HG03175 (cell line): ENCODE measurements at regions not wholly inside any gene's neighbourhood (a gene's known extent, or its start where the extent isn't known, plus 50 kb on each side); places are given as distances from the start of the nearest gene placed in this dataset.

ENCODE experiments used
- ATAC-seq: cut with Tn5 transposase; IDR thresholded peaks from one replicate; pipeline ENCODE4 v1.9.1; 2021; ENCODE audit warnings: mild to moderate bottlenecking, moderate library complexity; ENCODE audit not compliant: unreplicated experiment

GRCh38 chr9:2991292-2991691 is 147.4 kb upstream of the PUM3 start:
- no peak for ATAC-seq

- no peak for ATAC-seq
Measured at GRCh38 chr9:2987679-2988078, 143.8 kb upstream of the PUM3 start.

GRCh38 chr9:2985343-2985742 is 141.4 kb upstream of the PUM3 start:
- no peak for ATAC-seq

GRCh38 chr9:2984491-2984890 is 140.6 kb upstream of the PUM3 start:
- no peak for ATAC-seq

DNA sequence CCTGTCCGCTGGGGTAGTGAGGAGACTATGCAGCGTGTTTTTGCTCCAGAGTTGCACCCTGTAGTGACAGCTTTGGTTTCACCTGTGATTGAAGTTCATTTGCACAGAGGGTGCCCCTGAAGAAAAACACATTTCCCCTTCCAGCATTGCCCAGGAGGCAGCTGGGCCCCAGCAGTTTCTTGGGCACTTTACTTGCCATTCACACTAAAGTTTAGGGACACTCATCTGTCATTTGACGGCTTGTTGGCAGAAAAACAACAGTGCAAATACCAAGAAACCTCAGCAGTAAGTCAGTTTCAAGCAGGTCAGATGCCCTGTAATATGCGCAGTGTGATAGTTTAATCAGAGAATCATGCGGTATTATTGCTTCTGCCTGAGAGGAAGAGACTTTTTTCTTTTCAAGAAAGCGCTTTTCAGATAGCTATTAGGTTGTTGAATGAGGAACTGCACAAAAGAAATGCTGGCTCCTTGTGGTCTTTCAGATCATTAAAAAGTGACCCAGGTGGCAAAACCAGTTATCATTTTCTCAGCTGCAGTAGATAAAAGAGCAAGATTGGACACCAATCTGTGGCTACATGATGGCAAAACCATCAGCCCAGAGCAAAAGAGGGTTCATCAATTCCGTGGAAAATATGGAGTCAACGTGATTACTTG is 136.2 kb upstream of the PUM3 start:
- no peak for ATAC-seq

DNA sequence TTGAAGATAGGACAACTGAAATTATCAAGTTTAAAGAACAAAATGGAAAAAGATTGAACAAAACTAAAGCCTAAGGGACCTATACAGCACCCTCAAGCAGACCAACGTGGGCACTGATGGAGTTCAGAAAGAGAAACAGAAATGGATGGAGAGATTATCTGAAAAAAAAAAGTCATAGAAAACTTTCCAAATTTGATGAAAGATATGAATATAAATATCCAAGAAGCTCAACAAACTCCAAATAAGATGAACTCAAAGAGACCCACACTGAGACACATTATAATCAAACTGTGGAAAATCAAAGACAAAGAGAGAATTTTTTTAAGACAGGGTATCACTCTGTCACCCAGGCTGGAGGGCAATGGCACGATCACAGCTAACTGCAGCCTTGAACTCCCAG is 128.6 kb upstream of the PUM3 start:
- no peak for ATAC-seq

DNA sequence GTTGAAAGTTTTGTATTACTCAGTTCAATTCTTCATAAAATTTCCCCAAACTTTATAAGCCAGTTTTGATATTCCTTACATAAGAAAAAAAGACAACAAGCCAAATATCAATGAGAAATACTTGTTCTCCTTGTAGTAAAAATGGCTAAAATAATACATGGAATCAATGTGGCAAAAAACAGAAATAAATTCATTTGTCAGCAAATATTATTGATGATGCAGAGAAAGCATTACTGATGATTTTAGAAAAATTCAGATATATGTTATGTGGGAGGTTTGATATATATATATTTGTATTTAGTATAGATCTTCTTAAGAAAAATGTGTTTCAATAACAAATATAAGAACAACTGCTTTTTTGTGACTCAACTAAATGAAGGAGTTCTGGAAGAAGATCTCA is 127.0 kb upstream of the PUM3 start:
- ATAC-seq: no peak

DNA sequence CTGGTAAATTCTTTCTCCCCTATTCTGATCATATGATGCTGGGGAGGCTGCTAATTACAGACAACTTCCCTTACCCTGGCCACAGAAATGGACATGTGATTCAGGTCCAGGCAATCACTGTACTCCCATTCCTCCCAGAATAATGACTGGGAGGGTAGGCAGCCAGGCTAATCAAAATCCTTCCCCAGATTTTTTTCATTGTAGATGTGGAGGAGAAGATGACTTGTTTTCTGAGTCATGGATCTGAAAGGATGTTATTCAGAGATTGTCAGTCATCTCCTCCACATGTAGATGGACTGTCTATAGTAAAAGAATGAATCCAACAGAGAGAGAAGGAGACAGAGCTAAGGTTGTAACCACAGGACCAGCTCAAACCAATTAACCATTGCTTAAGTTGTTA is 123.9 kb upstream of the PUM3 start:
- ATAC-seq: no peak

- ATAC-seq: no peak
Measured at GRCh38 chr9:2966565-2967300, 122.8 kb upstream of the PUM3 start.

GRCh38 chr9:2964470-2964869 is 120.6 kb upstream of the PUM3 start:
- ATAC-seq: no peak

- no peak for ATAC-seq
Measured at GRCh38 chr9:2963307-2963706, 119.4 kb upstream of the PUM3 start.

DNA sequence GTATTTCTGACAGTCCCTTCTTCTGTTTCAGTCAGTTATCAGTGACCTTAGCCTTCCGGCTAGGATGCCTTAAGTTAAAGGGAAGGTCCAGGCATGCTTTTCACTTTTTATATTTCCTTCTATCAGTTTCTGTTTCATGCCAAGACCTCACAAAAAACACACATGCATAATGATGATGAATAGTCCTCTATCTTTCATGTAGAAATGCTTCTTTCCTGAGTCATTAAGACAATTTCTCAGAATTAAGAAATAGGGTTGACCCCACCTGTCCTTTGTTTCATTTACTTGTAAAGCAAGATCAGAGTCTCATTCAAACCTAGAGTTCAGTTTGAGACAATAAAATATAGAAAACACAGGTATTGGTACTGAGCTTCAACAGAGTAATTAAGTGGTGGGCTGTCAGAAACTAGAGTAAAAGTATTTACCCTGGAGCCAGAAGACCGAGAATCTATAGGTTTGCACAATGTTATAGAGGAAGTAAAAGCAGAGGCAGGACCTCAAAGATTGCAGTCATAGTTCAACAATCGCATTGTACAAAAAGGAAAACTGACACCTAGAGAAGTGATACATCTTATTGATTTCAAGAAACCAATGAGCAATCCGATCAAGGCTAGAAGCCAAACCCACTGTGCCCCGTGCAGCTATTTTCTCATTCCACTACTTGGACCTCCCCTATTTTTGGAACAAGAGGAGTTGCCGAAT is 118.7 kb upstream of the PUM3 start:
- ATAC-seq: no peak

- no peak for ATAC-seq
Measured at GRCh38 chr9:2958219-2958618, 114.3 kb upstream of the PUM3 start.

DNA sequence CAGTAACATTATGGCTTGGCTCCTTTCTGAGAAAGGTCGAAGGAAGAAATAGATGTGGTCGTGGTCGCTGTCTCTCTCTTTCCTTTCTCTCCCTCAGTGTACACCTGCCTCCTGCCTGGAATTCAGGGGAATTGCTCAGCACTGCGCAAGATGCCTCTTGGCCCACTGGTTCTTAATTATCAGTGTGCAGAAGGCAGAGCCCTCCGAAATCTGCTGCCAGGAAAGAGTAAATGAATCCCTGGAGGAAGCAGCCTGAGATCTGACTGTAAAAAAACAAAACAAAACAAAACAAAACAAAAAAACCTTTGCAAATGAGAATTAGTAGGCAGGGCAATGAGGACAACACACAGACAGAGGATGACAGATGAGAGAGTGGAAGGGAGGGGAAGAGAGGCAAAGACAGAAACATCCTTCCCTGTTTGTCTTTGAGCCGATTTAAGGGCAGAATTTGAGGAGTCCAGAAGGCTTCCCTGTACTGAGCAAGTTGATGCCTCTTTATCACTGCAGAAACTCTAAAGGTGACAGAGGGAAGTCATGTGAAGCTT is 113.8 kb upstream of the PUM3 start:
- ATAC-seq: no peak

GRCh38 chr9:2955575-2955974 is 111.7 kb upstream of the PUM3 start:
- ATAC-seq: no peak

DNA sequence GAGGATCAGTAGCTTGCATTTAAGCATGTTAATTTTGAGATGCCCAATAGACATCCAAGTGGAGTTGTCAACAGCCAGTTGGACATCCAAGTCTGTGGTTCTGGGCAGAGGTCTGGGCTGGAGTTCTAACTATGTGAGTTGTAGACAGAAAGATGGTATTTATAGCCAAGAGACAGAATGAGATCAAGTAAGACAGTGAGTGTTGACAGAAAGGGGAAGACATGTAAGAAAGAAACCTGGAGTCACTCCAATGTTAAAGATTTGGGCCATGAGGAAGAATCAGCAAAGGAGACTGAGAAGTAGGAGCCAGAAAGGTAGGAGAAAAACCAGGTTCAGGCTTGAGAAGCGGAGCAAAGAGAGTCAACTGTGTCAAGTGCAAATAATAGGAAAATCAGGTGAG is 95.5 kb upstream of the PUM3 start:
- no peak for ATAC-seq

- ATAC-seq: no peak
Measured at GRCh38 chr9:2936221-2936620, 92.3 kb upstream of the PUM3 start.

DNA sequence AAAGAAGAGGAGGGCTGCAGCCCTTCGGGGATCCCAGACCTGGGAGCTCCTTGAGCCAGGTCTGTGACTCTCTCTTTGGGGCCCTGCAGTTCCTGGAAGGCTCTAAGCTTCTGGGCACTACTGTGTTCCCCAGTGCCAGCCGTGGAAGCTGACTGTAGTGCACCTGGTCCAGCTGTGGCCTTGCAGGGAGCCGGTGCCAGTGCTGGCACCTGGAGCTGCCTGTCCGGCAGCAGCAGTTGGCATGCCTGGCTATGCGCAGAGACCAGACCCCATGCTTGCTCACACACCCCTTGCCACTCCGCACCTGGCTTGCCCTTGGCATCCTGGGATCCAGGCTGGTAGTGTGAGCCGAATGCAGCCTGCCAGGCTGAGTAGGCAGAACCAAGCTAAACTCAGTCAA is 91.0 kb upstream of the PUM3 start:
- ATAC-seq: no peak

DNA sequence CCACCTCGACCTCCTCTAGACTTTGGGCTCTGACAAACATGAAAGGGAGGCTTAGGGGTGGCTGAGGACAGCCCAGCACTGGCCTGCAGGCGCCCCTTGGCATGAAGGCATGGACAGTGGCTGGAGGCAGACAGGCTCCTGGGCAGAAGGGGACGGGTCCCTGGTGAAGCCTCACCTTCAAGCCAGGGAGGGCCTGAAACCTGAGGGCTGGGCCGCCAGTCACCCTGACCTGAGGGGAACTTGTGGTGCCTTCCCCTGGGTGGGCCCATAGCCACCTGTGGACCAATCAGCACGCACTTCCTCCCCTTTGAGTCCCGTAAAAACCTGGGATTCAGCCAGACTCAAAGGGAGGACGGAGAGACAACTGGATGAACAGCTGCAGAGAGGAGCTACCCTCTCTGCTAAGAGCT is 90.4 kb upstream of the PUM3 start:
- ATAC-seq: no peak

DNA sequence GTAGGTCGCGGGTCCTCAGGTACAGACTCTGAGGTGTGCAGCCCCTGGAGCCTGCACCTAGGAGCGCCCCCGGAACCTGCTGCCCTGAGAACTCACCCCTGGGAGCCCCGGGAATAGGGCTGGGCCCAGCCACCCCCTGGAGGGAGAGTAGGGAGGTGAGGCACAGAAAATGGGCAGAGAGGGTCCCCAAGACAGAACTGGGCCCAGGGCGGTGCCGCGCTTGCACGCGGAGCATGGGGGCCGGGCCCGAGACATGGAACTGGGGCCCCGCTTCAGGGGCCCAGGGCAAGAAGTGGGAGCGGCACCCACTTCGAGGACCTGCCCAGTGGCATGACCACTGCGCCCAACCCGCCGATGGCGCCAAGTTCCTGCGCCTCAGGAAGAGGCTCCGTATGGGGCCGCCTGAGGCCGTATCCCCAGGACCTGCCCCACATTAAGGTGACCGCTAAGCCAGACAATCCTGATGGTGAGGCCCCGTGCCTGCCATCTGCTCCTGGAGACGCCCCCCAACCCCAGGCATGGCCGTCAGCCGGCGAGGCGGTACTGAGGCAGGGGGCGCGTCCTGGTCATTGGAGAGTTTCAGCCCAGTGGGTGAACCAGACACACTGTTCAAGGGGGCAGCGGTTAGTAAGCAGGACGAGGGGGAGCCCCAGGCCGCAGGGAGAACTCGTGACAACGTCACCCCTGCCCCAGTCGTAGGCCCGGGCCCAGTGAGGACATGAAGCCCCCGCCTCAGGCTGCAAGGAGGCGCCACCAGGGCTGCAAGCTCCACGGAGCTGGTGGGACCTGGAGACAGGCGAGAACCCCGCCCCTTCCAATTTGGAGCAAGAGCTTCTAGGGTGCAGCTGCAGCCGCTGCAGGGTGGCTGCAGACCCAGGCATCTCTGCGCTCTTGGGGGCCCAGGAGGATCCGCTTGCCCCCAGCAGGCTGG is 89.5 kb upstream of the PUM3 start:
- no peak for ATAC-seq

GRCh38 chr9:2928411-2928810 is 84.5 kb upstream of the PUM3 start:
- no peak for ATAC-seq
